ENCODE measurements at regions not wholly inside any gene's neighbourhood (a gene's known extent, or its start where the extent isn't known, plus 50 kb on each side); places are given as distances from the start of the nearest gene placed in this dataset.
"Not testable (repeated sequence)": the region's sequence is repeated elsewhere in the genome, so short reads cannot be mapped to it uniquely, and the experiment has no call there.

GRCh38 chr2:126117886-126118285, 538.1 kb upstream of the GYPC start:
- no peak for DNase-seq

GRCh38 chr2:126145752-126146151, 510.2 kb upstream of the GYPC start:
- DNase-seq: no peak

GRCh38 chr2:126154256-126154785, 501.6 kb upstream of the GYPC start:
- no peak for DNase-seq

GRCh38 chr2:126160950-126161349, 495.0 kb upstream of the GYPC start:
- not testable (repeated sequence) for DNase-seq

- DNase-seq: no peak
Observed at GRCh38 chr2:126172631-126173184, 483.2 kb upstream of the GYPC start.

GRCh38 chr2:126175222-126175621, 480.7 kb upstream of the GYPC start:
- no peak for DNase-seq

GRCh38 chr2:126177479-126177878, 478.5 kb upstream of the GYPC start:
- no peak for DNase-seq

- DNase-seq: no peak
Observed at GRCh38 chr2:126187668-126188067, 468.3 kb upstream of the GYPC start.

- DNase-seq: no peak
Observed at GRCh38 chr2:126189527-126189926, 466.4 kb upstream of the GYPC start.

- DNase-seq: no peak
Observed at GRCh38 chr2:126200538-126200937, 455.4 kb upstream of the GYPC start.

- no peak for DNase-seq
Observed at GRCh38 chr2:126208266-126208665, 447.7 kb upstream of the GYPC start.

GRCh38 chr2:126212735-126213134, 443.2 kb upstream of the GYPC start:
- no peak for DNase-seq

- no peak for DNase-seq
Observed at GRCh38 chr2:126219081-126219480, 436.9 kb upstream of the GYPC start.

- no peak for DNase-seq
Observed at GRCh38 chr2:126220331-126220730, 435.6 kb upstream of the GYPC start.

GRCh38 chr2:126221506-126221905, 434.5 kb upstream of the GYPC start:
- no peak for DNase-seq

GRCh38 chr2:126222278-126222677, 433.7 kb upstream of the GYPC start:
- DNase-seq: no peak

- DNase-seq: no peak
Observed at GRCh38 chr2:126224776-126225175, 431.2 kb upstream of the GYPC start.

- peak; percentile 7 to 26 (median 19) for DNase-seq
Observed at GRCh38 chr2:126227250-126227649, 428.7 kb upstream of the GYPC start.

- DNase-seq: no peak
Observed at GRCh38 chr2:126228531-126228930, 427.4 kb upstream of the GYPC start.

GRCh38 chr2:126238251-126238650, 417.7 kb upstream of the GYPC start:
- no peak for DNase-seq

GRCh38 chr2:126239320-126239955, 416.5 kb upstream of the GYPC start:
- no peak for DNase-seq

- no peak for DNase-seq
Observed at GRCh38 chr2:126241001-126241400, 415.0 kb upstream of the GYPC start.

GRCh38 chr2:126241411-126241810, 414.5 kb upstream of the GYPC start:
- DNase-seq: no peak

GRCh38 chr2:126244937-126245336, 411.0 kb upstream of the GYPC start:
- peak; percentile 67 to 75 (median 68) for DNase-seq

- DNase-seq: no peak
Observed at GRCh38 chr2:126253669-126254068, 402.3 kb upstream of the GYPC start.

Data from suppressor macrophage treated with lipopolysaccharide for 1 hour (primary cell).